K562 (cell line): ENCODE measurements at regions not wholly inside any gene's neighbourhood (a gene's known extent, or its start where the extent isn't known, plus 50 kb on each side); places are given as distances from the start of the nearest gene placed in this dataset.

ENCODE experiments used
- ATAC-seq: fragments of 200-7000 bp; cut with Tn5 transposase; 3 replicates; pipeline ENCODE4 v1.9.1; 2020; ENCODE audit warnings: moderate library complexity
- BruUV-seq: library from RNA; stranded (reverse); fragments of 400-500 nt; replicated peaks from 2 replicates; lab custom pipeline; 2021; lab: Mats Ljungman, UMichigan
- CTCF ChIA-PET: fragments of 300-600 bp; formaldehyde crosslinking; extraction: SDS; loops from one replicate; lab custom pipeline; 2021; ENCODE audit warnings: low intra/inter-chr PET ratio; lab: Yijun Ruan, JAX
- POLR2A ChIA-PET: fragments of 300-600, 350-650 bp; sonication (Branson Sonifier 250); formaldehyde crosslinking; extraction: SDS; loops from one replicate; lab custom pipeline; 2021; ENCODE audit warnings: antibody characterized with exemption, inconsistent platforms; lab: Yijun Ruan, JAX
- DNase-seq, 4 experiments: peaks; one replicate each; pipeline versions ENCODE4 v3.0.0 to v3.0.0-alpha.2; 2011 to 2018; ENCODE audit warnings: low spot score in 3 of 4, mixed read lengths in 3 of 4; ENCODE audit errors: extremely low read depth in 1 of 4
- FAIRE-seq: peaks from 2 replicates; lab custom pipeline; 2011; peaks lifted over from hg19 to GRCh38; lab: Jason Lieb, UNC
- H2AFZ ChIP-seq: 2 replicates; pipeline ENCODE4 v1.6.0; 2011; ENCODE audit warnings: low read depth, low read length, control low read depth, inconsistent platforms
- H3K27ac ChIP-seq: fragments of 200-600 bp; 3 replicates; pipeline ENCODE4 v1.8.0; 2011; ENCODE audit warnings: low read depth, mild to moderate bottlenecking, control low read depth, inconsistent platforms, low read length, moderate library complexity, mixed read lengths; ENCODE audit errors: extremely low read depth
- H3K27me3 ChIP-seq, 2 experiments: fragments of 300-600 bp in 1 of 2; 2 replicates in 1 of 2; 3 replicates in 1 of 2; pipeline versions ENCODE4 v1.6.0 to v1.8.0; 2011; ENCODE audit warnings: inconsistent platforms in 2 of 2, low read length in 2 of 2, mild to moderate bottlenecking in 1 of 2, mixed read lengths in 1 of 2, moderate library complexity in 1 of 2; ENCODE audit not compliant: control insufficient read depth in 2 of 2, insufficient read depth in 2 of 2
- H3K36me3 ChIP-seq: fragments of 300-600 bp; 3 replicates; pipeline ENCODE4 v1.8.0; 2011; ENCODE audit warnings: mild to moderate bottlenecking, low read length, inconsistent platforms; ENCODE audit not compliant: control insufficient read depth, insufficient read depth
- H3K4me1 ChIP-seq, 2 experiments: fragments of 200-600 bp in 1 of 2; replicated peaks in 1 of 2; 2 replicates in 1 of 2; 3 replicates in 1 of 2; pipeline versions ENCODE4 v1.5.1 to v1.8.0; 2011; ENCODE audit warnings: inconsistent platforms in 2 of 2, low read length in 2 of 2, mild to moderate bottlenecking in 1 of 2, mixed read lengths in 1 of 2, moderate library complexity in 1 of 2; ENCODE audit not compliant: control insufficient read depth in 2 of 2, insufficient read depth in 2 of 2
- H3K4me2 ChIP-seq: 2 replicates; pipeline ENCODE4 v1.6.1; 2011; ENCODE audit warnings: low read length, control low read depth, inconsistent platforms, mixed read lengths; ENCODE audit not compliant: insufficient read depth
- H3K4me3 ChIP-seq: fragments of 200-600 bp; sonication (generic), shearing (Covaris generic); 2 replicates; pipeline ENCODE4 v1.5.1; 2016; ENCODE audit warnings: control low read depth, inconsistent platforms
- H3K79me2 ChIP-seq: fragments of 200-600 bp; 3 replicates; pipeline ENCODE4 v1.8.0; 2011; ENCODE audit warnings: low read length, inconsistent platforms; ENCODE audit not compliant: control insufficient read depth, insufficient read depth
- H3K9ac ChIP-seq, 2 experiments: 2 replicates each; pipeline versions ENCODE4 v1.6.0 to v1.6.1; 2011; ENCODE audit warnings: low read depth in 2 of 2, low read length in 2 of 2, control low read depth in 1 of 2, inconsistent platforms in 1 of 2, mild to moderate bottlenecking in 1 of 2, mixed read lengths in 1 of 2; ENCODE audit not compliant: insufficient read depth in 1 of 2
- H3K9me1 ChIP-seq: one replicate; pipeline ENCODE4 v1.6.0; 2011; ENCODE audit warnings: inconsistent platforms, mild to moderate bottlenecking, low read length, moderate library complexity; ENCODE audit not compliant: control insufficient read depth, insufficient read depth
- H3K9me3 ChIP-seq: replicated peaks from 2 replicates; pipeline ENCODE4 v1.5.1; 2011; ENCODE audit warnings: low read depth, low read length, inconsistent platforms; ENCODE audit not compliant: control insufficient read depth, insufficient read depth
- H4K20me1 ChIP-seq: replicated peaks from 2 replicates; pipeline ENCODE4 v1.6.1; 2011; ENCODE audit warnings: low read length, inconsistent platforms, mixed read lengths; ENCODE audit not compliant: control insufficient read depth, insufficient read depth
- NONO ChIP-seq, 2 experiments: fragments of 200-400 bp in 1 of 2; fragments of 450-650 bp in 1 of 2; formaldehyde crosslinking in 1 of 2; IDR thresholded peaks; 2 replicates each; pipeline ENCODE4 v1.6.1; 2017; ENCODE audit warnings: low read depth in 2 of 2, mild to moderate bottlenecking in 2 of 2, moderate library complexity in 2 of 2, low read length in 1 of 2
- ZNF121 ChIP-seq: sonication (generic); formaldehyde crosslinking; conservative IDR thresholded peaks from 2 replicates; pipeline ENCODE4 v1.8.0; 2022; ENCODE audit warnings: missing genetic modification reagents
- ZNF354B ChIP-seq: fragments of 250-450 bp; sonication (Bioruptor Pico); IDR thresholded peaks from 2 replicates; pipeline ENCODE4 v1.4.0; 2020
- WGBS: fragments of 100-300 bp; shearing (Covaris generic); methylation state at CpG from one replicate; pipeline ENCODE4 v1.1.6; 2016; ENCODE audit warnings: low coverage, mixed read lengths; ENCODE audit not compliant: insufficient coverage; ENCODE audit errors: missing lambda C conversion rate; 5-methylcytosine and 5-hydroxymethylcytosine counted together
- in situ Hi-C: fragments of 300-500 bp; cut with MboI; formaldehyde crosslinking; loops from 4 replicates; pipeline ENCODE4 v1.15.0; 2018; ENCODE audit warnings: inconsistent platforms, mixed read lengths
- intact Hi-C: fragments of 100-400 bp; cut with micrococcal nuclease; formaldehyde crosslinking; loops from 2 replicates; pipeline ENCODE4 v1.14.2; 2022
- TF ChIP-seq, protein P1 (sequence below): fragments of 450-650 bp; IDR thresholded peaks from 2 replicates; pipeline ENCODE4 v1.6.1; 2016; ENCODE audit warnings: low read depth

DNA sequence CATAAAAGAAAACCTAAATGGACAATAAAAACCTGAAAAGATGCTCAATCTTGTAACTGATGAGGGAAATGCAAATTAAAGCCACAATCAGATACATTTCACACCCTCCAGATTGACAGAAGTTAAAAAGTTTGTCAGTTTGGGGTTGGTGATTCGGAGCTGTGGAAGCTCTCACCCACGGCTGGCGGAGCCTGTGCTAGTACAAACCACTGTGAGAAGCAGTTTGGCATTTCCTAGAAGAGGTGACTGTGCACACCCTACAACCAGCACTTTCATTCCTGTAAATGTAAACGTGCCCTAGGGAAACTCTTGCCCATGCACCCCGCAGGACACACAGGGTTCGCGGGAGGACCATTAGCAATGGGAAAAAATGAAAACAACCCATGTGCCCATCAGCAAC is 114.1 kb downstream of the BMS1 start:
- no peak overlapping the region for H3K9ac ChIP-seq
- H3K4me2 ChIP-seq, result no peak overlapping the region
- in situ Hi-C loops, result no loop called here
- TF ChIP-seq ZNF354B (no peak), NONO (IDR thresholded peaks at IDR 0.05; ENCODE audit: low read depth in 2 of 2, low read length in 1 of 2) (no peak), ZNF121 (no peak)
- TF ChIP-seq, protein P1, sequence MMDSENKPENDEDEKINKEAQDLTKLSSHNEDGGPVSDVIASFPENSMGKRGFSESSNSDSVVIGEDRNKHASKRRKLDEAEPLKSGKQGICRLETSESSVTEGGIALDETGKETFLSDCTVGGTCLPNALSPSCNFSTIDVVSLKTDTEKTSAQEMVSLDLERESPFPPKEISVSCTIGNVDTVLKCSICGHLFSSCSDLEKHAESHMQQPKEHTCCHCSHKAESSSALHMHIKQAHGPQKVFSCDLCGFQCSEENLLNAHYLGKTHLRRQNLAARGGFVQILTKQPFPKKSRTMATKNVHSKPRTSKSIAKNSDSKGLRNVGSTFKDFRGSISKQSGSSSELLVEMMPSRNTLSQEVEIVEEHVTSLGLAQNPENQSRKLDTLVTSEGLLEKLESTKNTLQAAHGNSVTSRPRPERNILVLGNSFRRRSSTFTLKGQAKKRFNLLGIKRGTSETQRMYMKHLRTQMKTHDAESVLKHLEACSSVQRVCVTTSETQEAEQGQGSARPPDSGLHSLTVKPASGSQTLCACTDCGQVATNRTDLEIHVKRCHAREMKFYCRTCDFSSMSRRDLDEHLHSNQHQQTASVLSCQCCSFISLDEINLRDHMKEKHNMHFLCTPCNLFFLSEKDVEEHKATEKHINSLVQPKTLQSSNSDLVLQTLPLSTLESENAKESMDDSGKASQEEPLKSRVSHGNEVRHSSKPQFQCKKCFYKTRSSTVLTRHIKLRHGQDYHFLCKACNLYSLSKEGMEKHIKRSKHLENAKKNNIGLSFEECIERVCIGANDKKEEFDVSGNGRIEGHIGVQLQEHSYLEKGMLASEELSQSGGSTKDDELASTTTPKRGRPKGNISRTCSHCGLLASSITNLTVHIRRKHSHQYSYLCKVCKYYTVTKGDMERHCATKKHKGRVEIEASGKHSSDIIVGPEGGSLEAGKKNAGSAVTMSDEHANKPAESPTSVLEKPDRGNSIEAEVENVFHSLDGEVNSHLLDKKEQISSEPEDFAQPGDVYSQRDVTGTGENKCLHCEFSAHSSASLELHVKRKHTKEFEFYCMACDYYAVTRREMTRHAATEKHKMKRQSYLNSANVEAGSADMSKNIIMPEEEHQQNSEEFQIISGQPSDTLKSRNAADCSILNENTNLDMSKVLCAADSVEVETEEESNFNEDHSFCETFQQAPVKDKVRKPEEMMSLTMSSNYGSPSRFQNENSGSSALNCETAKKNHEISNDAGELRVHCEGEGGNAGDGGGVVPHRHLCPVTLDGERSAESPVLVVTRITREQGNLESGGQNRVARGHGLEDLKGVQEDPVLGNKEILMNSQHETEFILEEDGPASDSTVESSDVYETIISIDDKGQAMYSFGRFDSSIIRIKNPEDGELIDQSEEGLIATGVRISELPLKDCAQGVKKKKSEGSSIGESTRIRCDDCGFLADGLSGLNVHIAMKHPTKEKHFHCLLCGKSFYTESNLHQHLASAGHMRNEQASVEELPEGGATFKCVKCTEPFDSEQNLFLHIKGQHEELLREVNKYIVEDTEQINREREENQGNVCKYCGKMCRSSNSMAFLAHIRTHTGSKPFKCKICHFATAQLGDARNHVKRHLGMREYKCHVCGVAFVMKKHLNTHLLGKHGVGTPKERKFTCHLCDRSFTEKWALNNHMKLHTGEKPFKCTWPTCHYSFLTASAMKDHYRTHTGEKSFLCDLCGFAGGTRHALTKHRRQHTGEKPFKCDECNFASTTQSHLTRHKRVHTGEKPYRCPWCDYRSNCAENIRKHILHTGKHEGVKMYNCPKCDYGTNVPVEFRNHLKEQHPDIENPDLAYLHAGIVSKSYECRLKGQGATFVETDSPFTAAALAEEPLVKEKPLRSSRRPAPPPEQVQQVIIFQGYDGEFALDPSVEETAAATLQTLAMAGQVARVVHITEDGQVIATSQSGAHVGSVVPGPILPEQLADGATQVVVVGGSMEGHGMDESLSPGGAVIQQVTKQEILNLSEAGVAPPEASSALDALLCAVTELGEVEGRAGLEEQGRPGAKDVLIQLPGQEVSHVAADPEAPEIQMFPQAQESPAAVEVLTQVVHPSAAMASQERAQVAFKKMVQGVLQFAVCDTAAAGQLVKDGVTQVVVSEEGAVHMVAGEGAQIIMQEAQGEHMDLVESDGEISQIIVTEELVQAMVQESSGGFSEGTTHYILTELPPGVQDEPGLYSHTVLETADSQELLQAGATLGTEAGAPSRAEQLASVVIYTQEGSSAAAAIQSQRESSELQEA, result no peak
- no peaks in the 10 kb centered on the region for H4K20me1 ChIP-seq
- WGBS, result 2% methylated on average over 7 of the region's 7 CpGs
- DNase-seq (no peak), FAIRE-seq (no peak), ATAC-seq (no peak)
- no peaks in the 10 kb centered on the region for H3K9me3 ChIP-seq
- no TSS peak for BruUV-seq
- peaks cover 26 to 27% of the 10 kb centered on the region in 2 experiments; a peak in 4 of 5 replicates for H3K27me3 ChIP-seq
- intact Hi-C loops, result no loop called here
- no peak overlapping the region for H3K4me3 ChIP-seq
- H3K79me2 ChIP-seq, result no peaks in the 10 kb centered on the region
- H3K27ac ChIP-seq, result no peak overlapping the region
- ChIA-PET CTCF (no interaction called here), POLR2A (no interaction called here)
- H3K36me3 ChIP-seq, result no peaks in the 10 kb centered on the region
- no peak overlapping the region for H2AFZ ChIP-seq
- no peaks in the 10 kb centered on the region for H3K9me1 ChIP-seq
- H3K4me1 ChIP-seq, result peaks cover 0 to 13% of the 10 kb centered on the region in 2 experiments; a peak in 1 of 5 replicates
